Superior temporal gyrus (tissue), 1 donor: ENCODE measurements at regions not wholly inside any gene's neighbourhood (a gene's known extent, or its start where the extent isn't known, plus 50 kb on each side); places are given as distances from the start of the nearest gene placed in this dataset.

Experiments
- DNase-seq: peaks from one replicate; pipeline ENCODE4 v3.0.0-alpha.2; 2016; ENCODE audit errors: extremely low spot score

DNA sequence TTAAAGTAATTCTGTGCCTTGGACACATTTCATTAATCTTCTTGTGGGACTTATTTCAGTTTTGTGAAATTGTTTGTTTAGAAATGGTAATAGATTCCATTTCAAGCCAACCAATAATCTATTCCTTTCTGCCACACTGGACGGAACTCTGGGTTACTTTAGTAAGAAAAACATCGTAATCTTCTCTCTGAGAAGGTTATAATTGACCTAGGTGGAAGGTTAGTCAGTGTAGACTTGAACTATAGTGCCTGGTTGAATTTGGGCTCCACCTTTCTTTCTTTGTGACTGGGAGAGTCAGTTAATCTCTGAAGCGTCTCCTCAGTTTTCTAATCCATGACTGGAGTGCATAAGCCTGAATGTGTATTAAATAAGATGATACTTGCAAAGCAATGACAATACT, 89.7 kb upstream of the PRLR start:
- no peak for DNase-seq

DNA sequence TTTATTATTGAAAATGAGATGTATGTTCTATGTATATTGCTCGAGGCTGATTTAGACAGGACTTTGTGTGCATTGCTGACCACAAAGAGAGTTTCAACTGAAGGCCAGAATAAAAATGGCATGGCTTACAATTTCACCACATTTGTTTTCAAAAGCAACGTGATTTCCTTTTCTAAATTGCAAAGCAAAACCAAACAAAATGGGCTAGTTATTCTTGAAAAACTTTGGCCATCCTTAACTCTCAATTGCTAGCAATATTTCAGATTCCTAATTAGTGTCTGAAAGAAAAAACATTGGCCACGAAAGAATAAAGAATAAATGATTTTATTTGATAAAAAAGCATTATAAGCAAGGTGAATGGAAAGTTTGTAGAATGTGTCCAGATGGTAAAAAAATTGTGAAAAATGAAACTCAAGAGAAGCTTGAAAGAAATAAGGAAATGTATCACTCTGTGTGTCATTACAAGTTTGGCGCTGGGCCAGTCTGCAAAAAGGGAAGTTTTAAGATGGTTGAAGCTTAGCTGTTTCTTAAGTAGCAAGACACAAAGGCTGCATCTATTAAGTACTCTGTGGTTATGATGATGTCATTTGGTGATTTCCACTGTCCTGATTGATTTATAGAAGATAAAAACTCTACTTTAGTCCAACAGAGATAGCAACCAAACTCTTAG, 89.2 kb upstream of the PRLR start:
- no peak for DNase-seq

- no peak for DNase-seq
These were observed 87.3 kb upstream of the PRLR start for GRCh38 chr5:35317586-35317985.

DNA sequence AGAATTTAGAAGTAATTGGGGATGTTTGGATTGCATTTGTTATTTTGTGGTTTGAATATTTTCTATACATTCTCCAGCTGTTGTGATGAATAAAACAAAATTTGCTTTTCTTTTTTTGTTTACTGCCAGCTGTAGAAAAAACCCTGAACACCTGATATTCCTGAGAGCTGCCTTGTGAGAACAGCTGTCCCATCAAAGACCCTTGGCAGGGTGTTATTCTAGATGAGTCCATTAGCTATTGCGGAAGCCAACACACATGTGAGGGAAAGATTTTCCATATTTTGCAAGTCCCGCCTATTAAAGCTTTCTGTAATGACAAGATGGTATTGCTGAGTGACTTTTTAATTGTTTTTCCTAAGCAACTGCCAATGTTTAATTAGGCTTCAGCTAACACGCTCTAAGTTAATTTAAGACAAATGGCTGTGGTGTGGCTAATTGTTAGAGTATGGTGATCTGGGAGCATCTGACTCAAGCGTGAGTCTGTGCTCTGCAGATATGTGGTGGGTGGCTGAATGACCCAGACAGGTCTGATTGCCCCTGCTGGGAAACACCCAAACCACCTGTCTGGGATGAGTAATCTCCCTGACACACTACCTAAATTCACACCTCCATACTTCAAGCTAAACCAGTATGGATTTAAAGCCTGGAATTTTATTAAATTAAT, 86.5 kb upstream of the PRLR start:
- DNase-seq: no peak

- DNase-seq: no peak
These were observed 83.0 kb upstream of the PRLR start for GRCh38 chr5:35313291-35313690.

- no peak for DNase-seq
These were observed 82.0 kb upstream of the PRLR start for GRCh38 chr5:35312267-35312666.

DNA sequence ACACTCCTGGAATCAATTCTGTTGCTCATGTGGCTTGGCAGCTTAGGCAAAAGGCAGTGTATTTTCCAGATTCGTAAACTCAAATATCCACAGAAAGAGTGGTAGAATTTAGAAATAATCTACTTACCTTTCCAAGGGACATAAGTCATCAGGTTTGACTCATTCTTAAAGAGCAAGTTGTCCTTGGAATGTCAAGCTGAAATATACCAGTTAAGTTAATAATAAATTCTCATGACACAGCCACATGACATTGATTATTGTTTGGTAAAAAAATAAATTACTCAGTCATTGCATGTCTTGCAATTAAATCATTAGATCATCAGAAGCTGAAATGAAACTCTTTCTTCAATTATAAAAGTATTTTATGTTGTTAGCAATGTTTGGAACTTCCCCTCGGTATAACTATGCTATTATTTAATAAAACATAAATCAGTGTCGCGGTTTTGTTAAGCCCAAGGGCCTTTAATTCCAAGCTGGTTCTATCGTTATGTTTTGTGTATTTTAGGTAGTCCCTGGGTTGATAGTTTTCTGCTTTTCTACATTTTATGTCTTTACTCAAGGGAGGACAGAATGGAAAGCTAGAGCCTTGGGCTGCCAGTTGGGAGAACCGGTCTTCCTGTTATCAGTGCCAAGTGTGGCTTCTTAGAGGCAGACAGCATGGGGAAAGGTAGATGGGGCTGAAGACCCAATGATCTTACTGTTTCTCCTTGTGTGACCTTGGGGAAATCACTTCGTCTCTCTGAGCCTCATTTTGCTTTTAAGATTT, 79.3 kb upstream of the PRLR start:
- DNase-seq: no peak

DNA sequence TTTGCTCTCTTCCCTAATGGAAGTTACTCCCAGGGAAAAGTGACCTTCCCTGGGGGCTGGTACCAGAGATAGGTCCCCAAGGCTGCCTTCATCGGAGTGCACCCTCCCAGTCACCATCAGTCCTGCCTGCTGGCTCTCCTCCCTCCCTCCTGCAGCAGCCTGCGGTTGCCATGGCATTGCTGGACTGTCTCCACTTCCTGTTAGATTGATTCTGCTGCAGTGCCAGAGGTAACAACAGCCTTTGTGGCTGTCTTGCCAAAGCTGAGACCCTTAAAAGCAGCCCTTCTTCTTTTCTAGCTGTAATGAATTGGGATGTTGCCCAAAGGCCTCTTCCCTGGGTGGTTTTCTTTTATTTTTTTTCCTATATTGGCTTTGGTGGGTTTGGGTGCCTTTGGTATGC, 78.1 kb upstream of the PRLR start:
- DNase-seq: no peak

DNA sequence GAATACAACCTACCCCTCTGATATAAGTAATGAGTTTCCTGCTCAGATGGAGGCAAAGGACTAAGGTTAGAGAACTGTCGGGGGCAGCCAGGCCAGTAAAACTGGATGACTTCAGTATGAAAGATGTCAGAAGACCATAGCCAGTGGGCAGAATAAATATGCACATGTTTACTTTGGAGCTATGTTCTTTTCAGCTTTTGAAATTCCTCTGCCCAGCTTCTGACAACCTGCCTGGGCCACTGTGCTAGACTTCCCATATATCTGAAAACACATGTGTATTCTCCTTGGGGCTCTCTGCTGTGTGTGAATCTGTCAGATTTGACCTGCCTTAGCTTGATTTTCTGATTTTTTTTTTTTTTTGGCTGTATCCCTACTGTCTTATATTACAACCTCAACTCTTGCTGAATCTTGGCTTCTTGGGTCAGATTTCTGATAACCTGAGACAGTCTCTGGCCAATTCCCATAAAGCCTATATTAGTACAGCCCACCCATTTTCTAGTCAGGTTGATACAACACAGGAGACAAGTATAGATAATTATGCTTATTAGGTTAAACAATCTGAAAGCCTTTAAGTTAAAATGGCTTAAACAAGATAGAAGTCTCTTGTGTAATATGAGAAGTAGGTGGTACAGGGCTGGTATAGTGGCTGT, 76.6 kb upstream of the PRLR start:
- DNase-seq: no peak

DNA sequence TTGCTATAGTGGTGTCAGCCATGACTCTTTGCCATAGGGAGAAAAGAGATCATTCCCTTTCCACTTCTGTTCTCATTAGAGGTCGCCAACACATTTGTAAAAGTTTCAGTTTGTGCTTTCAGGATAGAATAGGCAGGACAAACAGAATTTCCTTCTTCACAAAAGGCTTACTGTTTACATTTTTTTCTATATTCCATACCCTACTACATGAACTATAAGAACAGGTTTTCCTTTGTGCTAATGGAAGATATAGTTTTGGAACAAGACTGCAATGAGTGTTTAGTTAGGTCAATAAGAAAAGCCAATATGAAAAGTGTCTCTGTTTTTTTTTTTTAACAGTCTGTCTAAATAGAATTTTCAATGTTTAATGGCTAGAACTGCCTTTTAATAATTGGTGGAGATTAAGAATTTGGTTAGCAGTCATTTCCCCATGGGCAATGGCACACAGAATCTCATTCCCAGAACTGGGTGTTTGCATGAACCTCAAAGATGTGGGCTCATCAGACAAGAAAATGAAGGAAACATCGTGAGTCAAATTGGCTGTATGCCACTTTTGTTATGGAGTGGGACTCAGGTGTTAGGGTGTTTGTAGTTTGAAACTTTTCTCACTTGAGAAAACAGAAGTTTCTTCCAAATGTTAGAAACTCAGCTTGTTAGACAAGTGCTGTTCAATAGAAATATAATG, 75.2 kb upstream of the PRLR start:
- DNase-seq: no peak

DNA sequence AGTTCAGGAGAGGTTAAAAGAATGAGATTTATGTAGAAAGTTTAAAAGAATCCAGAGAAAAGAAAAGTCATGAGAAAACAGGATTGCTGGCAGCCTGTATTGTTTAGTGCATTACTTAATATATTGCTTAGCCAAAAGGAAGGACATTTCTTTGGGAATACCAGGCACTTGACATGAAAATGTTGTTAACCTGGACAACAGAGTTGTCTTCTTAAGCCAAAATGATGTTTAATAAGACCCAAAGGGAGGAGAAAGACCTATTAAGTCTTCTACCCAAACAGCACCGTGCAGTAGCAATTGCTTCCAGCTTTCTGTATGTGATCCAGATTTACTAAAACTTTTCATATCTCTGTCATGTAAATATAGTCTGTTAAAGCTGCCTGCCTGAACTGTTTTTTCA, 74.0 kb upstream of the PRLR start:
- DNase-seq: no peak

GRCh38 chr5:35303152-35303551, 72.9 kb upstream of the PRLR start:
- no peak for DNase-seq

- DNase-seq: no peak
These were observed 72.3 kb upstream of the PRLR start for GRCh38 chr5:35302544-35302943.

DNA sequence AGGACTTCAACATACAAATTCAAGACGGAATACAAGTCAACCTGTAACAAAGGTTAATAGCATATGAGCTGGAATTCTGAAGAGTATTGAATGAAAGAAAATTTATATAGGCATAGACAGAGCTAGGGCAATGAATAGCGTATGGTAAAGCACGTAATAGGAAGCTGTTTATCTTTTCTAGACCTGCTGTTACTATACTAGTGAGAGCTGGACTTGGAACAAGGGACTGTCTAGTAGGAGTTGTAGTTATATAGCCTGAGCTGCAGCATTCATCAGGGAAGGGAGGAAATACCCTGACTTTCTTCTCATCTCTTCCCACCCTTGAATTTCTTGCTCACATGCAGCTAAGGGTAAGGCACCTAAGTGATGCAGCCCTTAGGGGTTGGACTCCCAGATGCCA, 67.5 kb upstream of the PRLR start:
- no peak for DNase-seq

GRCh38 chr5:35294976-35295375, 64.7 kb upstream of the PRLR start:
- no peak for DNase-seq

- no peak for DNase-seq
These were observed 63.7 kb upstream of the PRLR start for GRCh38 chr5:35294017-35294416.

DNA sequence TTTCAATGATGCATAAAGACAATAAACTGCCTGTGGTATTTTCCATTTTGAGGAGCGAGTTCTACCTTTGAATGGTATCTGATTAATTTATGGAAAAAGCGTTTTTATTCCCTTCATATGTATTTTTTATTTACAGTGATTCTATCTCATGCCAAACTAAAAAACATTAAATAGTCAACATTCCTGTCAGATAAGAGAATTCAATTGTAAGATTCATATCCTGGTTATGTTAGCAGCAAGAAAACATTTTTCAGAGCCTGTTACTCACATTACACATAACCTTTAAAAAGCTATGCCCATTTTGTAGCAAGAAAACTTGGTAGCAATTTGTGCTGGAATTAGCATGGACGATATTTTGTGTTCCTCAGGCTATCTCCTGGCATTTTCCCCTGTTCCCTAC, 55.1 kb upstream of the PRLR start:
- no peak for DNase-seq

- no peak for DNase-seq
These were observed 54.7 kb upstream of the PRLR start for GRCh38 chr5:35285011-35285410.

- DNase-seq: no peak
These were observed 54.1 kb upstream of the PRLR start for GRCh38 chr5:35284364-35284763.

DNA sequence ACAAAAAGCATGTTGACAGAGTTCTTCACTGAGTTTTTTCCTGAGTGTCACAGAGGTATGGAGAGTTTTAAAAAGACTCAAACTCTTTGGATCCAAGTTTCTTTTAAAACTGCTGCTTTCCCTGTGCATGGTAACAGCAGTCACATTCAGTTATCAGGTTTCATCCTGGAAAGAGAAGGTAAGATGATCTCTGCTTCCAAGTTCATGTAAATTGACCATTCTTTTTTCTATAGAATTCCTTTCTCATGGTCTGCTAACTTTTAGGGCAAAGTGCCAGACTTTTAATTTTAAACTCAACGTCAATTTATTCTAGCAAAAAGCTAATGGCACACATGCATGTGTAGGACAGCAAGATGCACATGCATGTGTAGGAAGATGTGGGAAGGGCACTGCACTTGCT, 52.5 kb upstream of the PRLR start:
- no peak for DNase-seq

GRCh38 chr5:35281613-35282012, 51.3 kb upstream of the PRLR start:
- DNase-seq: no peak
